DMS53 treated with DMSO at 0.1 percent for 48 hours (cell line): ENCODE measurements at regions not wholly inside any gene's neighbourhood (a gene's known extent, or its start where the extent isn't known, plus 50 kb on each side); places are given as distances from the start of the nearest gene placed in this dataset.
A peak's percentile ranks its signal among the peaks of the same experiment; 100 is the strongest.
"Not testable (repeated sequence)": the region's sequence is repeated elsewhere in the genome, so short reads cannot be mapped to it uniquely, and the experiment has no call there.

Source experiments
- DNase-seq: peaks from one replicate; lab custom pipeline; 2025; ENCODE audit not compliant: unreplicated experiment; lab: John Stamatoyannopoulos, UW

- DNase-seq = no peak
Measured at GRCh38 chr1:168825129-168825528, 96.1 kb upstream of the DPT start.

GRCh38 chr1:168825820-168826219 lies 96.8 kb upstream of the DPT start:
- no peak for DNase-seq

DNA sequence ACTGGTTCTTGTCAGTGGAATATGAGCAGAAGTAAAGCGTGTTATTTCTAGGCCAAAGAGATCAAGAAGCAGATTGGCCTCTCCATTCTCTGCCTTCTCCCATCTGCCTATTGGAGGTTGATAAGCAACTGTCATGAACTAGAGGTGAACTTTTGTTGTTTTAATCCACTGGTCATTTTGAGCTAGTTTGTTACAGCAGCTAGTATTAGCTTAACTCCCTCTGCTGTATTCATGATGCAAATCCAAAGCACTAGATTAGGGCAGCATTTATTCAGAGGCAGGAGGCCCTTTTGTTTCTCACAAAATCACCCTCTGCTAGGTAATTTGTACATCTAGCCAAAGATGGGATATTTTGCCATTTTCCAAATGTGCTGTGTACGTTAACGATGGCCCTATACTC lies 97.3 kb upstream of the DPT start:
- no peak for DNase-seq

- no peak for DNase-seq
Measured at GRCh38 chr1:168827557-168827956, 98.6 kb upstream of the DPT start.

- no peak for DNase-seq
Measured at GRCh38 chr1:168829876-168830275, 100.9 kb upstream of the DPT start.

- DNase-seq = no peak
Measured at GRCh38 chr1:168830562-168830961, 101.6 kb upstream of the DPT start.

DNA sequence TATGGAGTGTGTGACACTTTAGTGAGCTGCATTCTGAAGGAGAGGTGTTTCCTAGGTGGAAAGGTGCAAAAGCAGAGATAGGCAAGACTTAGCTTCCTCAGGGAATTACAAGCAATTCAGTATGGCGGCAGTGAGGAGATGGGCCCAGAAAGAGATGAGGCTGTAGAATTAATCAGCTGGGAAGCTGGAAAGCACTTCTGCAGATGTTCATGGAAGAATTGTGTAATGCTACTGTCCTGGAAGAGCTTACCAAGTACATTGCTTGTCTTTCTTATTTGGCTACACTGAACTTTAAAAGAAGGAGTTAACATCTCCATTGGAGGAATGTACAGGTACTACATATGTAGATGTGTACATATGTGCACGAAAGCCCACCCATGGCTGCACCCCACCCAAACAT lies 103.7 kb upstream of the DPT start:
- no peak for DNase-seq

- no peak for DNase-seq
Measured at GRCh38 chr1:168833362-168833761, 104.4 kb upstream of the DPT start.

DNA sequence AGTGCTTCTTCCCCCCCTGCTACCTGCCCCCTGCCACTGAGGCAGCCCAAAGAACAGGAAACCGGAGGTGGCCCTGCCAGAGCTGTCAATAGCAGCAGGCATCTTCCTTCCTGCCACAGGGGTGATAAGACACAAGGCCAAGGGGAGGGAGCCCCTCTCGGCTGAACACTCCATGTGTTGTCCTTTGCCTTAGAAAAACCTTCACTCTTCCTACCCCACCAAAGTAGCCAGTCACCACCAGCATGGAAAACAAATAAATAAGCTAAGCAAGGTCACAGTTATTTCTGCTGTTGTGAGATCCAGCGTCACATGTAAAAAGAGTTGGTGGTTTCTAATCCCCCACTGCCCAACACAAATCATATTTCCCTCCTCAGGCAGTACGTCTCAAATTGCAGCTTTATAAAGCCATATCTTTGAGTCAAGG lies 104.8 kb upstream of the DPT start:
- no peak for DNase-seq

- DNase-seq = no peak
Measured at GRCh38 chr1:168834225-168834872, 105.3 kb upstream of the DPT start.

DNA sequence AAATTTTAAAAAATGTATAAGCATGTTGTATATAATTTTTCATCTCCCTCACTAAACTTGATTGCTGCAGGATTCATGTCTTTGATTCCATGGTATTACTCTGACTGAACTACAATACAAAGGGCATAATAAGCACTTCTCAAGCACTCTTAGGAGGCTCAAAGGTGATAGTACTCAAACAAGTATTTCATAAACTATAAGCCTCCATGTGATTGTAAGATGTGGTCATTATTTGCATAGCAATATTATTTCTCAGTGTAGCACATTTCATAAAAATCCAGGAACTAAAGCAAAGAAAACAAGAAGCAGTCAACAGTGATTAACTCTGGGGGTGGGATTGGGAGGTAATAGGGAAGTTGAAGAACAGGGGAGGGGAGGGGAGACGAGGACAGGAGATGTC lies 106.2 kb upstream of the DPT start:
- peak; percentile 24 for DNase-seq

DNA sequence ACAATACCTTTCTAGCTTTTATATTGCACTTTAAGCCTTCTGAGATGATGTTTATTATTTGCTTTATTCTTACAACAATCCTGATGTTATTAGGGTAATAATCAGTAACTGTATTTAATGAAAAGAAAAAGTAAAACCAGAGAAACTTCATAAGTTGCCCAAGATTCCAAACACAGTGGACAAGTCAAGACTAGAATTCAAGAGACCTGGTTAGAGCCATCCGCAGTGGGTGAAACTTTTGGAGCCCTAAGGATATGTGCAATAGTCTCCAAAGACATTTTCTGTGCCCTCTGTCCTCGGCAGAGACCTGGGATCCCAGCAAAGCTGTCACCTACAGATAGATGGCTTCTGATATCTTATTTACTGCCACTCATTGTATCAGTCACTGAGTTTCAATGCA lies 106.8 kb upstream of the DPT start:
- DNase-seq = no peak

- no peak for DNase-seq
Measured at GRCh38 chr1:168836469-168836868, 107.5 kb upstream of the DPT start.

GRCh38 chr1:168837230-168837629 lies 108.2 kb upstream of the DPT start:
- DNase-seq = not testable (repeated sequence)

DNA sequence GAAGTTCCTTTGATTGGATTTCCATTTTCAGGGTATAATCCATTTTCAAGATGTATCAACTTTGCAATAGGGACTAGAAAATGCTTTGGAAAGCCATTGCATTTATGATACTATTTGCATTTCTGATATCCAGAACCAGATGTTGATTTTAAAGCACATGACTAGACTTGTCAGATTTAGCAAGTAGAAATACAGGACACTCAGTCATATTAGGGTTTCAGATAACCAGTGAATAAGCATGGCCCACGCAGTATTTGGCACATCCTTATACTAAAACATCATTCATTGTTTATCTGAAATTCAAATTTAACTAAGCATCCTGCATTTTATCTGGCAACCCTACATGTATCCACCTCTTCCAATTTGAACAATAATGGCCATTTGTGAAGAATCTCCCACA lies 113.3 kb upstream of the DPT start:
- no peak for DNase-seq

DNA sequence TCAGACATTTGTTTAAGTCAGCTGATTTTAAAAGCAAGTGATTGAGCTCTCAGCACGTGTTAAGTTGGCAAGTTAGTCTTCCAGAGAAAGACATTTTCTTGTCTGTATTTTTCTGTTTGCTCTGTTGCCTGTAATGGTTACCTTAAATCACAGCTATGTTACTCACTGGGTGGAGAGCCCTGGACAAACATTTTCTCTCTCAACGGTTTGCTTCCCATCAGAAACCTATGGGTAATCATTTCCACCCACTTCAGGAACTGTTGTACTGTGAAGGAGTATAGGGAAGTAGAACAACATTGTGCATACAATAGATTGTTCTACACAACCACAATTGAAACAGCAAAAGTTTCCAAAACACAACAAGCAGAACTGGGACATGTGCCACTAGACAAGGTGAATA lies 113.9 kb upstream of the DPT start:
- peak; percentile 32 for DNase-seq

GRCh38 chr1:168843401-168843800 lies 114.4 kb upstream of the DPT start:
- no peak for DNase-seq

GRCh38 chr1:168843950-168844349 lies 114.9 kb upstream of the DPT start:
- no peak for DNase-seq

- no peak for DNase-seq
Measured at GRCh38 chr1:168845140-168845539, 116.1 kb upstream of the DPT start.

GRCh38 chr1:168848051-168848450 lies 119.0 kb upstream of the DPT start:
- no peak for DNase-seq

GRCh38 chr1:168861421-168862004 lies 132.5 kb upstream of the DPT start:
- DNase-seq = no peak

DNA sequence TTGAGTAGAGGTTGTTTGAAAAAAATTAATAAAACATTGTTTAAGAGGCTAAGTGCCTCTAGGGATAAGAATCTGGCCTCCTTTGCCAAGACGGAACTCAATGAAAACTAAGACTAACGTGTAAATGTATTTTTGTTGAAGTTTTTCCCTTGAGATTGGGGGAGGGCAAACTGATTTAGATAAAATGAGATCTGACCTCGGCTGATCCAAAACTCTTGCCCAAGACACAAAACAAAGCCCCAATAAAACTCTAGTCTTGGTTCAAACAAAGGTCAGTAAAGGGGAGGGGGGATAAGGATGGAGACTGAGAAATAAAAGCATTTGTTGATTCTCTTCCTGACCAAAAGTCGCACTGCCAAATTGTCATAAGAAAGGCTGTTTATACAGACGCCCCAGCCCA lies 134.8 kb upstream of the DPT start:
- no peak for DNase-seq

GRCh38 chr1:168864266-168864665 lies 135.3 kb upstream of the DPT start:
- DNase-seq = no peak
